HG03432 (cell line): ENCODE measurements at regions not wholly inside any gene's neighbourhood (a gene's known extent, or its start where the extent isn't known, plus 50 kb on each side); places are given as distances from the start of the nearest gene placed in this dataset.

Experiments used
- ATAC-seq: cut with Tn5 transposase; IDR thresholded peaks from one replicate; pipeline ENCODE4 v1.9.1; 2021; ENCODE audit warnings: mild to moderate bottlenecking, moderate library complexity; ENCODE audit not compliant: unreplicated experiment

GRCh38 chr14:50036637-50037036, 79.7 kb downstream of the VCPKMT start:
- ATAC-seq, result no peak

DNA sequence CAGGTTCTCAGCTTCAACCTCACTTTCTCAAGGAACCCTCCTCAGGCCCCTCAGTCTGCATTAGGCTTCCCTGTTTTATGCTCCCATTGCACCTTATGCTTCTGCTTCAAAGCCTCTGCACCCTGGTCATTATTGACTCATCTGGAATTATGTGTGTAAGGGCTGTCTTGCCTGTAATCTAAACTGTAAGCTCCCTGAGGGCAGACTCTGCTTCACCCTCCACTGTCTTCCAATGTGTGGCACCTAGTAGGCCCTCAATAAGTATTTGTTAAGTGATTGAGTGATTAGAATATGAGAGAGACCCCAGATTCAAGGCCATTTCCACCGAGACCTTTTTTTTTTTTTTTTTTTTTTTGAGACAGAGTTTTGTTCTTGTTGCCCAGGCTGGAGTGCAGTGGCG, 79.1 kb downstream of the VCPKMT start:
- ATAC-seq, result no peak

- no peak for ATAC-seq
Measured at GRCh38 chr14:50037852-50038251, 78.5 kb downstream of the VCPKMT start.

- ATAC-seq, result peak; percentile 88
Measured at GRCh38 chr14:50038398-50039119, 77.8 kb downstream of the VCPKMT start.

DNA sequence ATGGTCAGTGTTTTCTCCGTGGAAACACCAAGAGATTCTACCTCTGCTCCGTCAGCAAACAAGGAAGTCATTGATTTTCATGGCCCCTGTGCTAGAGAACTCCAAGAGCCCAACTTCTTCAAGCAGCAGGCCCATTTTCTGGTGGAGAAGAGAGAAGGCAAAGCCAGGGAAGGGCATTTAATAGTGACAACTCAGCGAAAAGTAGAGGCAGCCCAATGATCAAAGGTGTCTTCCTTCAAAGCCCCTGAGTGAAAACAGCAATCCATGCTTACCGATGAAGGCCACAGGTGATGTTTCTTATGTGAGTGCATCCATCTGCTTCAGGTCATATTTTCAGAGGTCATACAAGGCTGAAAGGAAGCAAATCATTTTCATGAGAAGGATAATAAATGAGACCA, 77.3 kb downstream of the VCPKMT start:
- no peak for ATAC-seq

DNA sequence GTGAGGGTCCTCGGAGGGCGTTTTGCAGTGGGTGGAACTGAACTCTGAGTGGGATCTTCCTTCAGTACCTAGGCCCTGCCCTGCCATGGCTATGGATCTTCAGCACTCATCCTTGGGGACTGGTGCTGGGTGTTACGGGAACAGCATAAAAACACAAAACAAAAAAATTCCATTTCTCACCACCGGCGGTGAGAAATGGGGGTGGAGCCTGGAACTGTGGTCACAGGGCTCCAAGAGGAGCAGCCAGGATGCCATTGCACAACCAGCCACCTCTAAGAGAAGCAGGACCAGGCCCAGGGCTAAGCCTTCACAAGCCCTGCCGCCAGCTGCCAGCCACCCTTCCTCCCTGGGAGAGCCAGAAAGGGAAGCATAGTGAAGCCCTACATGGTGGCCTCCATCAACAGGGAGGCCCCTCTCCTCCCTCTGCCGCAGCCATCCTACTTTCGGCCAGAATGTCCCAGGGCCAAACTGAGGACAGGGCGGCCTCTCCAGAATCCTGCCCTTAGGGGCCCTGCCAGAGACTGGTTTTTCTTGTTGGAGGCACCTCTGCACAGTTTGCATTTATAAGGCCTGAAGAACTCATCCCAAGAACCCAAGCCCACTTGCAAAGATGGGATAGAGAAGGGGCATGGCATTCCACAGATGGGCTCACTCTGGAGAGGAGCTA, 76.5 kb downstream of the VCPKMT start:
- no peak for ATAC-seq

- no peak for ATAC-seq
Measured at GRCh38 chr14:50040401-50040775, 76.0 kb downstream of the VCPKMT start.

- no peak for ATAC-seq
Measured at GRCh38 chr14:50040895-50041465, 75.4 kb downstream of the VCPKMT start.

DNA sequence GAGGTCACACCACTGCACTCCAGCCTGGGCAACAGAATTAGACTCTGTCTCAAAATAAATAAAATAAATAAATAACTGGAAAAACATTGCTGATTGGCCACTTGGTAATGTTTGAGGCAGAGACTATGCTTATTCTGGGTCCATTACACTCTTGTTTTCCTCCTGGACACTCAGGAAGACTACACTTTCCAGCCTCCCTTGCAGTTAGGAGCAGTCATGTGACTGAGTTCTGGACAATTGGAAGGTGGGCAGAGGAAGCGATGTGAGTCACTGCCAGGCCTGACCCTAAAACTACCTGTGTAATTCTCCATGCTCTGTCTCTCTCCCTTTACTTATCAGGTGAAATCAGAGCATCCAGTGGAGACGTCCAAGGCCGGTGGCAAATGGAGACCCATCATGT, 74.4 kb downstream of the VCPKMT start:
- no peak for ATAC-seq

- no peak for ATAC-seq
Measured at GRCh38 chr14:50044042-50044651, 72.2 kb downstream of the VCPKMT start.

GRCh38 chr14:50045039-50045711, 71.2 kb downstream of the VCPKMT start:
- peak; percentile 70 for ATAC-seq

DNA sequence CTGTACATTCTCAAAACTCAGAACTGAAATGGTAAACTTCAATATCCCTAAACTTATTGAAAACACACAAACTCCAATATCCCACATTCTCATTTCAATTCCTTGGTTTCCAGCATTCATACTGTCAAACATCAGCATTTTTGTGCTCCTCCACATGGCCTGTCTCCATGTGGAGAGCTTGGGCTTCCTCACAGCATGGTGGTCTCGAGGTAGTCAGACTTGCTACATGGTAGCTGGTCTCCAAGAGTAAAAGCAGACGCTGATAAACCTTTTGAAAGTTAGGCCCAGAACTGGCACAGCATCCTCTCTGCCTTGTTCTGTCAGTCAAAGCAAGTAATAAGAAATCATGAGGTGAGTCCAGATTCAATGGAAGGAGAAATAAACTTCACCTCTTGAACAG, 70.5 kb downstream of the VCPKMT start:
- no peak for ATAC-seq

DNA sequence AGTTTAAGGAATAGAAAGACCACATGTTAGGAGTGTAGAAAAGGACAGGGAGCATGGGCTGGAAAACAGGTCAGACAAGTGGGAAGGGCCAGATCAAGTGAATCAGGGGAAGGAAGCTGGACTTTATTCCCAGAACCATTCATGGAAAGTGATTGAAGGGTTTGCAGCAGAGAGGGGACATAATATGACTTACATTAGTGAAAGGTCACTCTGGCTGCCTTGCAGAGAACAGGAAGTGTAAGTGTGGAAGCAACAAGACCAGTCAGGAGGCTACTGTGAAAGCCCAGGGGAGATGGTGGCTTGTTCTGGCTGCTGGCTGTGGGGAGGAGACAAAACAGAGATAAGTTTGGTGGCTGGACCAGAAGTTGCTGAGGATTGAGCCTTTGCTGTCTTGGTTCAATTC, 69.1 kb downstream of the VCPKMT start:
- peak; percentile 88 for ATAC-seq

GRCh38 chr14:50049093-50049492, 67.3 kb downstream of the VCPKMT start:
- ATAC-seq, result no peak

- ATAC-seq, result no peak
Measured at GRCh38 chr14:50049703-50050570, 66.4 kb downstream of the VCPKMT start.

DNA sequence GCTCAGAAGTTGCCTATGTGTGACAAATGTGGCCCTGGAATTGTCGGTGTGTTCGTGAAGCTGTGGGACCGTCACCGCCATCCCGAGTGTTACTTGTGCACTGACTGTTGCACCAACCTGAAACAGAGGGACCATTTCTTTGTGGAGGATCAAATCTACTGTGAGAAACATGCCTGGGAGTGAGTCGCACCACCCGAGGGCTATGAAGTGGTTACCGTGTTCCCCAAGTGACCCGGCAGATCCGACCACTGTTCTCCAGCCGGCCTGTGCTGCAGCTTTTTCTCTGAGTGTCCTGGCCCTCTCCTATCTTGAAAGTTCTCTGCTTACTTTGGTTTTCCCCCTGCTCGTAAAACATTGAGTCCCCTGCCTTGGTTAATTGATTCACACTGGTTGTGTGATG, 65.3 kb downstream of the VCPKMT start:
- ATAC-seq, result no peak

DNA sequence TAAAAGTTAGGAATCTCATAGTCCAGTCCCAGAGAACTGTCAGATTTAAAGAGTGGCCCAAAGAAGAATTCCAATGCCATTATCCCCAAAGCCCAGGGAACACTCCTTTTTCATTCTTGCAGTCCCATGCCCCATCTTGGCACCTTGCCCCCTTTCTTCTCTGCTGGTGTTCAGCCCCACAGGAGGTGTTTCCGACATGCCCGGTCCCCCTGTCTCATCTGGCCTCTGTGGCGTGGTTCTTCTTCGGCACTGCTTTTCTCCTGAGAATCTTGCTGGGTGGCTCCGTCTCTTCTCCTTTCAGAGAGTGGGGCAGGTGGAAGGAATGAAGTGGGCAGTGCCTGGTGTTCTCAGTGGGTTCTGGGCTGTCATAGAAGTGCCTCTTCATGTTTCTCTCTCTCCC, 64.7 kb downstream of the VCPKMT start:
- ATAC-seq, result no peak

- ATAC-seq, result no peak
Measured at GRCh38 chr14:50052517-50052916, 63.9 kb downstream of the VCPKMT start.

DNA sequence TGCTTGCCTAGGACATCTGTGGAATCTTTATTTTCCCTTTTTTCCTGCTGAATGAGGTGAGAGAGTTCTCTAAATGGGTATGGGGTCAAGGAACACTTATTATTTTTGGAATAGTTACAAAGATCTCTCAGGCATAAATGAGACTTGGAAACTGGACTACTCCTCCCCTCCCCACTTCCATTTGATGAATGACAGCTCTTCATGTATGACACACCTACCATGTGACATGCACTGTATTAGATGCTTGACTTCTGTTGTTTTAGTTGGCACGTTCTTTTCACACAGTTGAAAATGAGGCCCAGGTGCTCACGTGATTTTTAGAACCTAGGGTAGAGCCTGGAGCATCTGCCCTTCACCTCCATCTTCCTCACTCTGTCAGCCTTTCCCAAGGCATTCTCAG, 62.4 kb downstream of the VCPKMT start:
- no peak for ATAC-seq

DNA sequence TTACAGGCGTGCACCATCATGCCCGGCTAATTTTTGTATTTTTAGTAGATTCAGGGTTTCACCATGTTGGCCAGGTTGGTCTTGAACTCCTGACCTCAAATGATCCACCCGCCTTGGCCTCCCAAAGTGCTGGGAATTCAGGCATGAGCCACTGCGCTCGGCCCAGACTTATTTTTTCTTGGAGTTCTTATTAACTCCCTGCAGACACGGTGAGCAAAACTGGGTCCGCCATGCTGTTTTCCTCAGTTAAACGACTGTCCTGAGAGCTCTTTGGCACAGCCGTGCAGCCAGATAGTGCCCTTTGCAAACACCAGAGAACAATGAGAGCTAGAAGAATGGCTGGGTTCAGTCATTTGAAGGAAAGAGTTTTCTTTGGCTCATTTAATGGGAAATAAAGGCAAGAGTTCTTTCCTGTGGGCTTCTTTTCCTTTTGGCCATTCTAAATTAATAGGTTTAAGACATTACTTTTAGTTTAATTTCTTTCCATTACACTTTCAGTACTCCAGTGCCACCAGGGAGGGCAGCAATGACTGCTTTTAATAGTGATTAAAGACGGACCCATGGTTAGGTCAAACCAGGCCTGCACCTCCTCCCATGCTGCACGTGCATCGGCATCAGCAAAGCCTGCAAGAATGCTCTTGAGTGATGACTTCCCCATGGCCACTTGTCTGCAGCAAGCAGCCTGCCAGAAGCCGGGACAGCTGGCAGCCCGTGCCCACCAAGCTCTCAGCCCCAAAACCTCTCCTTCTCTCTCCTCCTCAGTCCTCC, 60.7 kb downstream of the VCPKMT start:
- ATAC-seq, result no peak
